HPDE6-E6E7 (cell line): ENCODE measurements at regions not wholly inside any gene's neighbourhood (a gene's known extent, or its start where the extent isn't known, plus 50 kb on each side); places are given as distances from the start of the nearest gene placed in this dataset.
A peak's percentile ranks its signal among the peaks of the same experiment; 100 is the strongest.
"Not testable (repeated sequence)": the region's sequence is repeated elsewhere in the genome, so short reads cannot be mapped to it uniquely, and the experiment has no call there.

Experiments
- DNase-seq: peaks from one replicate; pipeline ENCODE4 v3.0.0; 2011; ENCODE audit warnings: missing footprints; ENCODE audit errors: extremely low spot score

DNA sequence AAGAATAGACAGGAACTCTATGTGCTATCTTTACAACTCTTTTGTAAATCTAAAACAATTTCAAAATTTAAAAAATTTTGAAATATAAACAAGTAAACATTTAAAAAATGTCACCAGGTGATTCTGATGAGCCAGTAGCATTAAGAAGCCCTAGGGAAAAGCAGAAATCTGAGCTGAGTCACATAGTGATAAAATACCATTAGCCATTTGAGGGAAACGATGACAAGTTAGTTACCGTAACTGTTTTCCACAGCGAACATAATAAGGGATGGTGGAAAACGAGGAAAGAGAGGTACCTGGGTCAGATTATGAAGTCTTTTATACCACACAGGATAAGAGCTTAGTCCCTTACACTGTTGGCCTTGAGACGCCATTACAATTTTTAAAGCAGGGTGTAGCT, 55.5 kb downstream of the PRR15 start:
- DNase-seq: no peak

GRCh38 chr7:29619848-29620555, 56.4 kb downstream of the PRR15 start:
- DNase-seq: no peak

DNA sequence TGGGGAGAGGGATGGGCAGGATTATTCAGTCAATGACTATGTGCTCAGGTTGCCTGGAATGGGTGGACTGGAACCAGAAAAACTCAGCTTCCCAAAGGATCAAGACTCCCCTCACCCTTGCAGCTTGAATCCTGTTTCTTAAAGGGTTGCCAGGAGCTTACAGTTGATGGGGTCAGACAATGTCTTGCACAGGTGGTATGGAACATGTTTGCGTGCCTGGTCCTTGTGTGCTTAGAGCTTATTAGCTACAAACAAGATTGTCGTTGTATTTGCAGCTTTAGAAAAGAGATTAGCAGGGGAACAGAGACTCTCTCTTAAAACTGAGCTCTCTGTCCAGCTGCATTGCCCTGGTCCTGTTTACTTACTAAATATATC, 56.9 kb downstream of the PRR15 start:
- no peak for DNase-seq

GRCh38 chr7:29622335-29623265, 59.0 kb downstream of the PRR15 start:
- peak; percentile 98 for DNase-seq

GRCh38 chr7:29623973-29624372, 60.3 kb downstream of the PRR15 start:
- no peak for DNase-seq

DNA sequence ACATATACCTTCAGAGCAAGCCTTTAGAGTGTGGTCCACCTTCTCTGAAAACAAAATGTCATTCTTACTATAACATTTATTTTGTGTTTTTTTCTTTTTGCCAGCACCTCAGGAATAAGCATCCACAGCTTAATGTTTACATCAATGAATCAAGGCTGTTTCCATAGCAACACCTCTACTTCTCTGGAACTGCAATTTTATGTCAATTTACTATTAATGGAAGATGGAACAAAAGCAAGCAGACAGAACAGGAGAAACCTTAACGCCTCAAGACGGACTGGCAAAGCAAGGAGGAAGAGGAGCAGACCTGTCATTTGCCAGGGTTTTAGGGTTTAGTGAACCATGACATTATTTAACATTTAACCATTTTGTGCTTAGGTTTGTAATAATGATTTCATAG, 63.1 kb downstream of the PRR15 start:
- no peak for DNase-seq

GRCh38 chr7:29627631-29628030, 64.0 kb downstream of the PRR15 start:
- no peak for DNase-seq

DNA sequence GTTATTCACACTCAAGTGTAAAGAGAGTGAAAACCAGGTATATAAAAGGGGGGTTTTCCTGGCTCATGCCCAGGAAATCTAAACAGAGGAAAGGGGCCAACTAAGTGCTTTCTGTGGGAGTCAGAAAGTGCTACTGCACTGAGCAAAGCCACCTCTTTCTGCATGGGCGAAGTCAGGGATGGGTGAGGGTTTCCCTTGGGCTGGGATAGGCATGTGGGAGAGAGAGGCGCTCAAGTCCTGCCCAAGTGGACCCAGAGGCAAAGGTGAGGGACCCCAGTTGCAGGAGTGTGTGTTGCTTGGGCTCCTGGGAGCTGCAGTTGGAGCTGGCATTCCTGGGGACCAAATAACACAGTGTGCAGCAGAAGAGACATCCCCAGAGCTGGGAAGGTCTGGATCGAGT, 65.9 kb downstream of the PRR15 start:
- DNase-seq: no peak

- DNase-seq: not testable (repeated sequence)
Observed at GRCh38 chr7:29635067-29636008, 71.7 kb downstream of the PRR15 start.

DNA sequence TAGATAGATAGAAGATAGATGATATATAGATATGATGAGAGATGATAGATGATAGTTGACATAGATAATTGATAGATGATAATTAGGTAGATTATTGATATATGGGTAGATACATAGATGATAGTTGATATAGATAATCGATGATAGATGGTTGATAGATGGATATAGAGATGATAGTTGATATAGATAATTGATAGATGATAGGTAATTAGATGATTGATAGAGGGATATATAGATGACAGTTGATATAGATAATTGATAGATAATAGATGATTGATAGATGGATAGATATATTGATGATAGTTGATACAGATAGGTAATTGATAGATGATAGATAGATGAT, 72.3 kb downstream of the PRR15 start:
- DNase-seq: no peak

DNA sequence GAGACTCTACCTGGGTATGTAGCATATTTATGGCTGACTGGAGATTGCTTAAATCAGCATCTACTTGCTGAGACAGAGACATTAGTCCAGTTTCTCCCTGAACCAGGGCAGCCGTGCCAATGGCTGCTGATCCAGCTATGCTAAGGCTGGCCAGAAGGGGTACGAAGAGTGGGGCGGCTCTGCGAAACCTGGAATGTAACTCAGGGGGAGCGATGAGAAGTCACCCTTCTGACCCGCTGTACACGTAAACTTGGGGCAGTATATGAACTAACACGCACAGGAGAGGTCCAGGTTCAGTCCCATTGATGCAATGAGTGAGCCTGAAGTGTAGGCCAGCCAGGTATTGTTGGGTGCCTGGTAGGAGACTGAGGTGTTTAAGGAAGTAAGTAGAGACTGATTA, 73.7 kb downstream of the PRR15 start:
- DNase-seq: no peak

GRCh38 chr7:29638841-29639240, 75.2 kb downstream of the PRR15 start:
- not testable (repeated sequence) for DNase-seq

GRCh38 chr7:29639386-29639785, 75.8 kb downstream of the PRR15 start:
- no peak for DNase-seq

- no peak for DNase-seq
Observed at GRCh38 chr7:29639886-29640595, 76.4 kb downstream of the PRR15 start.

GRCh38 chr7:29641651-29642050, 78.0 kb downstream of the PRR15 start:
- no peak for DNase-seq

GRCh38 chr7:29642494-29643155, 79.0 kb downstream of the PRR15 start:
- DNase-seq: no peak

GRCh38 chr7:29646116-29646515, 82.5 kb downstream of the PRR15 start:
- DNase-seq: not testable (repeated sequence)

DNA sequence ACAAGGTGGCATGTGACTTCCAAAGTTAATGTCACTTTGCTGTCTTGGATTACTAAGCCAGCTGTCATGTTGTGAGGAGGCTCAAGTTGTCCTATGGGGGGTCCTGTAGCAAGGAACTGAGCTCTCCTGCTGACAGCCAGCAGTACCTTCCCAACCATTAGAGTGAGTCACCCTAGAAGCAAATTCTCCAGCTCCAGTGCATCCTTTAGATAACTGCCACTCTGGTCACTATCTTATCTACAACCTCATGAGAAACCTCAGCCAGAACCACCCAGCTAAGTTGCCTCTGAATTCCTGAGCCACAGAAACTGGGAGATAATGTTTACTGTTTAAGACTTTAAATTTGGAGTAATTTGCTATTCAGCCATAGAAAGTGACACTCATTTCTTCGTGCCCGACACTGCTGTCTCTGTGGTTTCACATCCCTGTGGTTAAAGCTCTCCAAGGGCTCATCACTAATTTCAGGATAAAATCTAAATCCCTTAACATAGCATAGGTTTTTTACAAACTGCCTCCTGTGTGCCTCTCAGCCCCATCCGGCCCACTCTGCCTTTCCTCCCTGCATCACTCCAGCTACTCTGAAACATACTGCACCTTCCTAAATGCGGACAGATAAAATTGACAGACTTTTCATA, 83.5 kb downstream of the PRR15 start:
- DNase-seq: no peak

DNA sequence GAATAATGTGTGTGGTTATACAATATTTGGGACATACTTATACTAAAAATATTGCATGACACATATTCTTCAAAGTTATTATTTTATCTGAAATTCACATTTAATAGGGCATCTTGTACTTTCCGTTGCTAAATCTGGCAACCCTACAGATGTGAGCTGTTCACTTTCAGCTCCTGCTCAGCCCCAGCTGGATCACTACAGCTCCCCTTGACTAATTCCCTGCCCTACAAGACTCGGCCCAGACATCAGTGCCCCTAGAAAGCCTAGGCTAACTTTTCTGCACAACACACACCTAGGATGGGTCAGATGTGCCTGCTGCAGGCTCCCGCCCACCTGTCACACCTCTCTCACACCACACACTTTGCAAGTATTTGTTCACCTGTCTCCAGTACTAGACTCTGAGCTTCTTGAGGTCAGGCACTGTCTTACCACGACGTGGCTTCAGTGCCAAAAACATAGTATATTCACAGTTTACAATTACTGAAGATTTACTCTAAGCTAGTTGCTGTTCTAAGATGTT, 84.1 kb downstream of the PRR15 start:
- DNase-seq: not testable (repeated sequence)
